ENCODE measurements at regions not wholly inside any gene's neighbourhood (a gene's known extent, or its start where the extent isn't known, plus 50 kb on each side); places are given as distances from the start of the nearest gene placed in this dataset.
"Not testable (repeated sequence)": the region's sequence is repeated elsewhere in the genome, so short reads cannot be mapped to it uniquely, and the experiment has no call there.

- Mint-ChIP-seq H3K4me1 (no peaks in the 10 kb centered on the region), H3K27ac (no peak overlapping the region), H3K36me3 (no peaks in the 10 kb centered on the region), H3K9me3 (peaks cover 4% of the 10 kb centered on the region), H3K4me3 (no peak overlapping the region), H3K27me3 (no peaks in the 10 kb centered on the region)
- CTCF ChIA-PET = no interaction called here
- DNase-seq = no peak
Measured at GRCh38 chr7:123348690-123349089, 148.9 kb upstream of the SLC13A1 start.

DNA sequence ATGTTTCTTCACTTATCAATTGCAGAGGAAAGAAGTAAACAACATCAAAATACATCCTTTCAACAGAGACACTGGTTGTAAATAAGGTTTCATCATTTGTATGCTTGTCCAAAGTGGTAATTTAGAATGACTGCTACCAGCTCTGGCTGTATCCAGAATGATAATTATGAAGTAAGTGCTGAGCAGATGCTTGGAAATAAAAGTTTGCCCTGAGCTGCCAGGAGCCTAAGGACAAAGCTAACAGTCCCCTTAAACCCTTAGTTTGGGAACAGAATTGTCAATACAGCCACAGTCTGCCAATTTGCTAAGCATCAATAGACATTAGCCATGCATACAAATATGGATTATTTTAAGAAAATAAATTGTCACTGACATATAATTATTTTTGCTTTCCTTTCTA is 147.0 kb upstream of the SLC13A1 start:
- Mint-ChIP-seq H3K27me3 (no peaks in the 10 kb centered on the region), H3K27ac (no peak overlapping the region), H3K4me1 (no peaks in the 10 kb centered on the region), H3K4me3 (no peak overlapping the region), H3K36me3 (no peaks in the 10 kb centered on the region), H3K9me3 (peaks cover 4% of the 10 kb centered on the region)
- DNase-seq = no peak
- CTCF ChIA-PET = interaction anchor here (0.7 kb wide), 1 partner anchor 29 kb away, joined by 3 read pairs; no protein-coding TSS in a partner anchor

DNA sequence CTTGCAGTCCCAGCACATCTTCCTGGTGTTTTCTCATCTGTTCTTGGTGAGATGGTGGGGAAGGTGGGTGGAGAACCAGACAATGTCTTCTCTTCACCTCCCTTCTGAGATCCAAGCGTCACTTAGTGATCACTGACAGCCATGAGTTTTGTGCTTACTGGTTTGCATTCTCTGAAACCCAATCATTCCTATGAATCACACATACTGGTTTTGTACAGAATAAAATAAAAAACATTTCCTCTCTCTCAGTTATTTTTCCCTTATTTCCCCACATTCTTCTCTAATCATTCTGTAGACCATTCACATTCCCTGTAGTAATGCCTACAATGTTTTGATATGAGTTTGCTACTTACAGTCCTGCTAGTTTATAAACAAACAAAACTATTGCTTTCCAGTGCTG is 143.8 kb upstream of the SLC13A1 start:
- H3K27ac Mint-ChIP-seq = no peak overlapping the region
- peaks cover 7% of the 10 kb centered on the region for H3K9me3 Mint-ChIP-seq
- no peak overlapping the region for H3K4me3 Mint-ChIP-seq
- H3K27me3 Mint-ChIP-seq = no peaks in the 10 kb centered on the region
- H3K36me3 Mint-ChIP-seq = no peaks in the 10 kb centered on the region
- no peaks in the 10 kb centered on the region for H3K4me1 Mint-ChIP-seq
- no peak for DNase-seq
- CTCF ChIA-PET = no interaction called here

GRCh38 chr7:123341102-123341501 is 141.3 kb upstream of the SLC13A1 start:
- Mint-ChIP-seq H3K27ac (no peak overlapping the region), H3K4me1 (no peaks in the 10 kb centered on the region), H3K36me3 (no peaks in the 10 kb centered on the region), H3K4me3 (no peak overlapping the region), H3K27me3 (no peaks in the 10 kb centered on the region), H3K9me3 (peaks cover 7% of the 10 kb centered on the region)
- no peak for DNase-seq
- CTCF ChIA-PET = no interaction called here

- H3K27ac Mint-ChIP-seq = no peak overlapping the region
- no peaks in the 10 kb centered on the region for H3K27me3 Mint-ChIP-seq
- no peak for DNase-seq
- CTCF ChIA-PET = no interaction called here
- peaks cover 3% of the 10 kb centered on the region for H3K9me3 Mint-ChIP-seq
- H3K36me3 Mint-ChIP-seq = no peaks in the 10 kb centered on the region
- no peak overlapping the region for H3K4me3 Mint-ChIP-seq
- no peaks in the 10 kb centered on the region for H3K4me1 Mint-ChIP-seq
Measured at GRCh38 chr7:123338688-123339087, 138.9 kb upstream of the SLC13A1 start.

GRCh38 chr7:123329988-123330643 is 130.3 kb upstream of the SLC13A1 start:
- CTCF ChIA-PET = no interaction called here
- Mint-ChIP-seq H3K27me3 (no peaks in the 10 kb centered on the region), H3K9me3 (no peaks in the 10 kb centered on the region), H3K4me3 (no peak overlapping the region), H3K27ac (no peak overlapping the region), H3K36me3 (no peaks in the 10 kb centered on the region), H3K4me1 (no peaks in the 10 kb centered on the region)
- no peak for DNase-seq

- Mint-ChIP-seq H3K4me1 (no peaks in the 10 kb centered on the region), H3K4me3 (no peak overlapping the region), H3K27ac (no peak overlapping the region), H3K27me3 (no peaks in the 10 kb centered on the region), H3K9me3 (peaks cover 13% of the 10 kb centered on the region), H3K36me3 (no peaks in the 10 kb centered on the region)
- DNase-seq = no peak
- CTCF ChIA-PET = no interaction called here
Measured at GRCh38 chr7:123327661-123328060, 127.9 kb upstream of the SLC13A1 start.

DNA sequence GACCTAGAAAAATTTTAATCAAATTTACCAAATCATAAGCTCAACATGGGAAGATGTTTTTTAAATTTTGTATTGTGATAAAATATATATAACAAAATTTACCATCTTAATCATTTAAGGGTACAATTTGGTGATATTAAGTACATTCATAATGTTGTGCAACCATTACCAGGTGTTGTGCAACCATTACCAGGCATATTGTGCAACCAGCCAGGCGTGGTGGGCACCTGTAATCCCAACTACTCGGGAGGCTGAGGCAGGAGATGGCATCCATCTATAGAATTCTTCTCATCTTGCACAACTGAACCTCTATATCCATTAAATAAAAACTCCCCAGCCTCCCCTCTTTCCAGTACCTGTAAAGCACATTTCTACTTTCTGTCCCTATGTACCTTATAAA is 124.5 kb upstream of the SLC13A1 start:
- peaks cover 28% of the 10 kb centered on the region for H3K9me3 Mint-ChIP-seq
- H3K4me1 Mint-ChIP-seq = no peaks in the 10 kb centered on the region
- no peak overlapping the region for H3K4me3 Mint-ChIP-seq
- no peak for DNase-seq
- H3K27ac Mint-ChIP-seq = no peak overlapping the region
- H3K36me3 Mint-ChIP-seq = no peaks in the 10 kb centered on the region
- CTCF ChIA-PET = no interaction called here
- no peaks in the 10 kb centered on the region for H3K27me3 Mint-ChIP-seq

- Mint-ChIP-seq H3K4me1 (no peaks in the 10 kb centered on the region), H3K27ac (no peak overlapping the region), H3K4me3 (no peak overlapping the region), H3K36me3 (no peaks in the 10 kb centered on the region), H3K9me3 (peaks cover 28% of the 10 kb centered on the region), H3K27me3 (no peaks in the 10 kb centered on the region)
- DNase-seq = no peak
- CTCF ChIA-PET = no interaction called here
Measured at GRCh38 chr7:123323689-123324088, 123.9 kb upstream of the SLC13A1 start.

GRCh38 chr7:123321578-123321977 is 121.8 kb upstream of the SLC13A1 start:
- H3K36me3 Mint-ChIP-seq, H3K4me3 Mint-ChIP-seq, DNase-seq, H3K27me3 Mint-ChIP-seq, H3K27ac Mint-ChIP-seq, H3K4me1 Mint-ChIP-seq, CTCF ChIA-PET: not testable (repeated sequence)
- H3K9me3 Mint-ChIP-seq = peaks cover 28% of the 10 kb centered on the region

GRCh38 chr7:123319911-123320310 is 120.1 kb upstream of the SLC13A1 start:
- no peaks in the 10 kb centered on the region for H3K4me1 Mint-ChIP-seq
- H3K36me3 Mint-ChIP-seq = no peaks in the 10 kb centered on the region
- H3K4me3 Mint-ChIP-seq = no peak overlapping the region
- CTCF ChIA-PET = no interaction called here
- H3K27me3 Mint-ChIP-seq = no peaks in the 10 kb centered on the region
- no peak for DNase-seq
- H3K27ac Mint-ChIP-seq = no peak overlapping the region
- H3K9me3 Mint-ChIP-seq = peaks cover 28% of the 10 kb centered on the region

DNA sequence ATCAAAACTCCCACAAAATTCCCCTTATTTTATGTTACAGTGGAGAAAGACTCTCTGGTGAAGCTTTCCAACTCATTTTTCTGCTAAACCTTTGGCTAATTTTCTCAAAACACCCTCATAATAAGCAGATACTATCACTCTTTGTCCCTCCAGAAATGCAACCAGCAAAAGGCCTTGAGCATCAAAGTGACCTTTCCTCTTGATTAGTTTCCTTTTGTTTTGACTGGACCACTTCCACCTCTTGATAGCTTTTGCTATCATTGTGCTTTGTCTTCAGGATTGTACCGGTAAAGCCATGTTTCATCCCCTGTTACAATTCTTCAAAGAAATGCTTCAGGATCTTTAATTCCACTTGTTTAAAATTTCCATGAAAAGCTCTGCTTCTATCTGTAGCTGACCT is 115.1 kb upstream of the SLC13A1 start:
- DNase-seq = no peak
- CTCF ChIA-PET = no interaction called here
- Mint-ChIP-seq H3K27me3 (no peaks in the 10 kb centered on the region), H3K9me3 (no peaks in the 10 kb centered on the region), H3K4me3 (no peak overlapping the region), H3K36me3 (no peaks in the 10 kb centered on the region), H3K27ac (no peak overlapping the region), H3K4me1 (no peaks in the 10 kb centered on the region)

DNA sequence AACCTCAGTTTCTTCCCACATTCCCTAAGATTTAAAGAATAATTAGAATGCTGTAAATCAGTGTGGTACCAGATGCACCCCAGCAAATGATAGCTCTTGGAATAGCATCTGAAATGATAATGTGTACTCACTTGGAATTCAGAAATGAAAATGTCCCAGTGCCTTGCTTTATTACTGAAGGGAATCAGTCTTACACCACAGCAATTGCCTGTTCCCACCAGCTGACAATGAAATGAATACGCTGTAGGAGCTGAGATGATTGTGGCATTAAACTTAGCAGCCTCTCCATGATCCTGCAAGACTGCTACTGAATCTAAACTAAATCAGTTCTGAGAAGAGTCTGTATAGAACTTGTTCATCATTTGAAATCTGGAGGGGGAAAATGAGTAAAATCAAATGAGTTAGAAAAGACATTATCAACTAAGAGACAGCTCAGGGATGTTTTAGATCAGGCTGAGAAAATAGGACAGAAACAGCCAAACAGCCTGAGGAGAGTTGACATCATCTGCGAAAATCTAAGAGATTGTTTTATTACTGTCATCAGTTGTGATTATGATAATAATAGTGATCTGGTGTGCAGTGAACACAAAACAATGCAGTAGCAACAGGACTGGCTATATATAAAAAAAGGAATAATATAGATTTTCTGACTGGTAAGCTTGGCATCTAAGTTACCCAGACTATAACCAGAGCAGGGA is 108.6 kb upstream of the SLC13A1 start:
- Mint-ChIP-seq H3K4me1 (no peaks in the 10 kb centered on the region), H3K9me3 (no peaks in the 10 kb centered on the region), H3K27me3 (no peaks in the 10 kb centered on the region), H3K4me3 (no peak overlapping the region), H3K27ac (no peak overlapping the region), H3K36me3 (no peaks in the 10 kb centered on the region)
- CTCF ChIA-PET = no interaction called here
- DNase-seq = no peak

DNA sequence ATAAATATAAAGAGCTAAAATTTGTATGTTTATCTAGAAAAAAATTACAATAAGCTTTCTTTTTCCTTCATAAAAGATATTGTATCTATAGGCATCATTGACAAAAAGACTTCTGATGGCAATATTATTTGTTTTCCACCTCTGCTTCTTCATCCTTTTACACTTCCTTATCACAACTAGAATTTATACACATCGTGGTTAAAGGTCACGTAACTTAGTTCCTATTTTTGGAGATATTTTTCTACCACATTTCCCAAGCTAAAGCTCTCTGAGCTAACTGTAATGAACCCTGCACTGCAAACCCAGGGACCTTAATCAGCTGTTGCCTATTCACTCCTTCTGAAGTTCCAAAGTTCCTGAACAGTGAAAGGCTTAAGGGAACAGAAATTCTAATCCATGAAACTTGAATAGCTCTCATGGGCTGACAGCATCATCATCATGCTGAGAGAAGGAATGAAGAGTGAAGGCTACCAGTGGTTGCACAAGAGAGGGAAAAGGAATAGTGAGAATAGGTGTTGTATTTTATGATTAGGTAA is 106.1 kb upstream of the SLC13A1 start:
- CTCF ChIA-PET = no interaction called here
- DNase-seq = no peak
- H3K4me3 Mint-ChIP-seq = no peak overlapping the region
- H3K36me3 Mint-ChIP-seq = no peaks in the 10 kb centered on the region
- no peaks in the 10 kb centered on the region for H3K27me3 Mint-ChIP-seq
- no peaks in the 10 kb centered on the region for H3K9me3 Mint-ChIP-seq
- H3K4me1 Mint-ChIP-seq = no peaks in the 10 kb centered on the region
- no peak overlapping the region for H3K27ac Mint-ChIP-seq

DNA sequence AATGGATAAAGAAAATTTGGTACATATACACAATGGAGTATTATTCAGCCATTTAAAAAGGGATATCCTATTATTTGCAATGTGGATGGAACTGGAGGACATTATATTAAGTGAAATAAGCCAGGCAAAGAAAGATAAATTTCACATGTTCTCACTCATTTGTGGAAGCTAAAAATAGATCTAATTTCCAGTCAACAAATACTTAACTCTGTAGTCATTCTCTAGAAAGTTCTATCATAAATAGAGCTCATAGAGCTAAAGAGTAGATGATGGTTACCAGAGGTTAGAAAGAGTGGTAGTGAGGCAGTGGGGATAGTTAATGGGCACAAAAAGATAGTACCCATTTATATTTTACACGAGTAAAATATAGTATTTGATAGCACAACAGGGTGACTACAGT is 104.2 kb upstream of the SLC13A1 start:
- no peak overlapping the region for H3K27ac Mint-ChIP-seq
- no peaks in the 10 kb centered on the region for H3K9me3 Mint-ChIP-seq
- no peaks in the 10 kb centered on the region for H3K36me3 Mint-ChIP-seq
- H3K27me3 Mint-ChIP-seq = no peaks in the 10 kb centered on the region
- no peak for DNase-seq
- H3K4me1 Mint-ChIP-seq = no peaks in the 10 kb centered on the region
- H3K4me3 Mint-ChIP-seq = no peak overlapping the region
- CTCF ChIA-PET = no interaction called here

Measured in activated naive CD4-positive, alpha-beta T cell treated with anti-CD3 and anti-CD28 coated beads, Interleukin-2, amount 10 ng/mL, durations not matched to agents 7 days and 5 days (primary cell).